ENCODE measurements at regions not wholly inside any gene's neighbourhood (a gene's known extent, or its start where the extent isn't known, plus 50 kb on each side); places are given as distances from the start of the nearest gene placed in this dataset.
"Not testable (repeated sequence)": the region's sequence is repeated elsewhere in the genome, so short reads cannot be mapped to it uniquely, and the experiment has no call there.

GRCh38 chr1:67917006-67917405 is 83.7 kb upstream of the GNG12 start:
- DNase-seq, result no peak
- intact Hi-C loops (cut with DNase I; ENCODE audit: low total_unique reads), result no loop called here
- H3K27me3 ChIP-seq, result no peaks in the 10 kb centered on the region

GRCh38 chr1:67916140-67916886 is 83.0 kb upstream of the GNG12 start:
- H3K4me3 ChIP-seq, result no peak overlapping the region
- no peaks in the 10 kb centered on the region for H3K36me3 ChIP-seq
- no peaks in the 10 kb centered on the region for H3K4me1 ChIP-seq
- no peaks in the 10 kb centered on the region for H3K27me3 ChIP-seq
- no peak for DNase-seq
- no peak overlapping the region for H3K27ac ChIP-seq
- intact Hi-C loops (cut with DNase I; ENCODE audit: low total_unique reads), result no loop called here
- no peak for TF ChIP-seq CTCF (IDR thresholded peaks at IDR 0.05)
- no peaks in the 10 kb centered on the region for H3K9me3 ChIP-seq

More at GRCh38 chr1:67917006-67917405, 83.7 kb upstream of the GNG12 start:
- Histone ChIP-seq H3K4me1 (no peaks in the 10 kb centered on the region), H3K4me3 (no peak overlapping the region), H3K9me3 (no peaks in the 10 kb centered on the region), H3K36me3 (no peaks in the 10 kb centered on the region), H3K27ac (no peak overlapping the region)
- TF ChIP-seq CTCF (IDR thresholded peaks at IDR 0.05), result no peak

GRCh38 chr1:67909776-67910175 is 76.5 kb upstream of the GNG12 start:
- Histone ChIP-seq H3K4me3 (no peak overlapping the region), H3K27ac (no peak overlapping the region), H3K9me3 (no peaks in the 10 kb centered on the region), H3K4me1 (no peaks in the 10 kb centered on the region), H3K36me3 (no peaks in the 10 kb centered on the region), H3K27me3 (no peaks in the 10 kb centered on the region)
- no peak for DNase-seq
- TF ChIP-seq CTCF (IDR thresholded peaks at IDR 0.05), result no peak
- intact Hi-C loops (cut with DNase I; ENCODE audit: low total_unique reads), result no loop called here

GRCh38 chr1:67908250-67908936 is 75.1 kb upstream of the GNG12 start:
- no peak overlapping the region for H3K4me3 ChIP-seq
- intact Hi-C loops (cut with DNase I; ENCODE audit: low total_unique reads), result no loop called here
- TF ChIP-seq CTCF (IDR thresholded peaks at IDR 0.05), result no peak
- H3K27me3 ChIP-seq, result no peaks in the 10 kb centered on the region
- no peak overlapping the region for H3K27ac ChIP-seq
- no peak for DNase-seq
- no peaks in the 10 kb centered on the region for H3K4me1 ChIP-seq
- H3K36me3 ChIP-seq, result no peaks in the 10 kb centered on the region
- no peaks in the 10 kb centered on the region for H3K9me3 ChIP-seq

- DNase-seq; intact Hi-C loops (cut with DNase I; ENCODE audit: low total_unique reads): not testable (repeated sequence)
Observed at GRCh38 chr1:67907467-67907866, 74.2 kb upstream of the GNG12 start.

GRCh38 chr1:67906015-67906414 is 72.7 kb upstream of the GNG12 start:
- H3K4me1 ChIP-seq; H3K36me3 ChIP-seq; H3K4me3 ChIP-seq; H3K27me3 ChIP-seq; DNase-seq; H3K27ac ChIP-seq; H3K9me3 ChIP-seq; intact Hi-C loops (cut with DNase I; ENCODE audit: low total_unique reads): not testable (repeated sequence)

More at GRCh38 chr1:67907467-67907866, 74.2 kb upstream of the GNG12 start:
- H3K4me1 ChIP-seq, H3K9me3 ChIP-seq, H3K4me3 ChIP-seq, H3K27me3 ChIP-seq, H3K27ac ChIP-seq, H3K36me3 ChIP-seq: not testable (repeated sequence)

- DNase-seq; H3K27me3 ChIP-seq; H3K4me3 ChIP-seq; H3K27ac ChIP-seq; H3K4me1 ChIP-seq; intact Hi-C loops (cut with DNase I; ENCODE audit: low total_unique reads); H3K9me3 ChIP-seq; H3K36me3 ChIP-seq: not testable (repeated sequence)
Observed at GRCh38 chr1:67902546-67903223, 69.4 kb upstream of the GNG12 start.
